Endothelial cell of umbilical vein (primary cell): ENCODE measurements at regions not wholly inside any gene's neighbourhood (a gene's known extent, or its start where the extent isn't known, plus 50 kb on each side); places are given as distances from the start of the nearest gene placed in this dataset.

Source experiments
- BruUV-seq: library from RNA; stranded (reverse); fragments of 400-500 nt; replicated peaks from 2 replicates; lab custom pipeline; 2021; lab: Mats Ljungman, UMichigan
- CTCF ChIA-PET: fragments of 300-600, 350-600 bp; sonication (Branson Sonifier 250); formaldehyde crosslinking; loops from one replicate; lab custom pipeline; 2021; ENCODE audit warnings: antibody characterized with exemption, inconsistent platforms; lab: Charles Lee
- POLR2A ChIA-PET: fragments of 300-600, 350-600 bp; sonication (Branson Sonifier 250); formaldehyde crosslinking; loops from one replicate; lab custom pipeline; 2021; ENCODE audit warnings: antibody characterized with exemption, inconsistent platforms; lab: Charles Lee
- DNase-seq: peaks from one replicate; pipeline ENCODE4 v3.0.0-alpha.2; 2011; ENCODE audit warnings: low read depth, low spot score
- FAIRE-seq: peaks from 2 replicates; lab custom pipeline; 2011; peaks lifted over from hg19 to GRCh38; lab: Jason Lieb, UNC
- H2AFZ ChIP-seq: 2 replicates; pipeline ENCODE4 v1.6.0; 2012; ENCODE audit warnings: low read depth, low read length, control low read depth, inconsistent platforms
- H3K27ac ChIP-seq: 2 replicates; pipeline ENCODE4 v1.5.1; 2011; ENCODE audit warnings: low read depth, mild to moderate bottlenecking, control low read depth, low read length, moderate library complexity; ENCODE audit not compliant: insufficient read depth
- H3K27me3 ChIP-seq, 2 experiments: 2 replicates each; pipeline versions ENCODE4 v1.6.0 to v1.6.1; 2011; ENCODE audit warnings: low read length in 2 of 2, mixed read lengths in 1 of 2; ENCODE audit not compliant: control insufficient read depth in 2 of 2, insufficient read depth in 2 of 2
- H3K36me3 ChIP-seq, 2 experiments: 2 replicates in 1 of 2; 3 replicates in 1 of 2; pipeline ENCODE4 v1.5.1; 2011; ENCODE audit warnings: low read length in 2 of 2, mild to moderate bottlenecking in 1 of 2, moderate library complexity in 1 of 2; ENCODE audit not compliant: control insufficient read depth in 2 of 2, insufficient read depth in 2 of 2; ENCODE audit errors: extremely low read depth in 1 of 2
- H3K4me1 ChIP-seq: 3 replicates; pipeline ENCODE4 v1.5.1; 2011; ENCODE audit warnings: mild to moderate bottlenecking, low read length; ENCODE audit not compliant: control insufficient read depth, insufficient read depth; ENCODE audit errors: extremely low read depth
- H3K4me2 ChIP-seq: 2 replicates; pipeline ENCODE4 v1.6.1; 2011; ENCODE audit warnings: low read length, control low read depth, mixed read lengths; ENCODE audit not compliant: insufficient read depth
- H3K4me3 ChIP-seq, 3 experiments: fragments of 200-600 bp in 1 of 3; sonication (generic), shearing (Covaris generic) in 1 of 3; replicated peaks in 1 of 3; 2 replicates each; pipeline ENCODE4 v1.5.1; 2011 to 2016; ENCODE audit warnings: control low read depth in 3 of 3, low read length in 3 of 3, mild to moderate bottlenecking in 2 of 3, inconsistent platforms in 1 of 3, low read depth in 1 of 3, moderate library complexity in 1 of 3; ENCODE audit not compliant: insufficient read depth in 1 of 3
- H3K79me2 ChIP-seq: 2 replicates; pipeline ENCODE4 v1.6.0; 2012; ENCODE audit warnings: low read length, inconsistent platforms; ENCODE audit not compliant: control insufficient read depth, insufficient read depth
- H3K9ac ChIP-seq: replicated peaks from 2 replicates; pipeline ENCODE3; 2011; ENCODE audit warnings: low read length, control low read depth; ENCODE audit not compliant: insufficient read depth; ENCODE audit errors: extremely low read depth
- H3K9me1 ChIP-seq: replicated peaks from 3 replicates; pipeline ENCODE4 v1.6.0; 2011; ENCODE audit warnings: mild to moderate bottlenecking, low read length; ENCODE audit not compliant: control insufficient read depth, insufficient read depth; ENCODE audit errors: extremely low read depth
- H3K9me3 ChIP-seq: replicated peaks from 2 replicates; pipeline ENCODE4 v1.5.1; 2012; ENCODE audit warnings: low read length, inconsistent platforms; ENCODE audit not compliant: control insufficient read depth, insufficient read depth
- H4K20me1 ChIP-seq: replicated peaks from 2 replicates; pipeline ENCODE3; 2011; ENCODE audit warnings: mild to moderate bottlenecking, low read length; ENCODE audit not compliant: control insufficient read depth, insufficient read depth; ENCODE audit errors: extremely low read depth
- EZH2 ChIP-seq: IDR thresholded peaks from 2 replicates; pipeline ENCODE4 v1.6.1; 2012; ENCODE audit warnings: borderline replicate concordance, low read depth, mild to moderate bottlenecking, moderate library complexity, low read length, inconsistent platforms; ENCODE audit not compliant: severe bottlenecking
- FOS ChIP-seq: IDR thresholded peaks from 2 replicates; pipeline ENCODE4 v1.6.1; 2011; ENCODE audit warnings: mild to moderate bottlenecking, low read length, moderate library complexity, borderline replicate concordance; ENCODE audit not compliant: insufficient read depth
- GATA2 ChIP-seq: IDR thresholded peaks from 2 replicates; pipeline ENCODE4 v1.7.0; 2011; ENCODE audit warnings: low read depth, mild to moderate bottlenecking, moderate library complexity, mixed read lengths, low read length; ENCODE audit not compliant: insufficient read length, insufficient read depth
- JUN ChIP-seq: IDR thresholded peaks from 2 replicates; pipeline ENCODE4 v1.6.1; 2011; ENCODE audit warnings: borderline replicate concordance, low read depth; ENCODE audit not compliant: insufficient read length, insufficient read depth
- MYC ChIP-seq: IDR thresholded peaks from one replicate; pipeline ENCODE4 v1.6.1; 2011; ENCODE audit warnings: mild to moderate bottlenecking, low read depth, low read length
- POLR2A ChIP-seq: IDR thresholded peaks from 2 replicates; pipeline ENCODE4 v1.6.1; 2012; ENCODE audit warnings: low read depth, mild to moderate bottlenecking, control low read depth, low read length
- POLR2AphosphoS5 ChIP-seq: IDR thresholded peaks from 2 replicates; pipeline ENCODE4 v1.6.1; 2012; ENCODE audit warnings: low read depth, mild to moderate bottlenecking, control low read depth, low read length, moderate library complexity; ENCODE audit not compliant: insufficient read depth
- dilution Hi-C: fragments of 300-500 bp; cut with MboI; formaldehyde crosslinking; loops from one replicate; pipeline ENCODE4 v1.15.0; 2019; ENCODE audit warnings: low sequenced_read_pairs; ENCODE audit not compliant: extremely low pct_ligation_motif_present
- intact Hi-C: fragments of 100-400 bp; cut with micrococcal nuclease; formaldehyde crosslinking; loops from one replicate; pipeline ENCODE4 v1.10.0; 2022
- TF ChIP-seq, protein P1 (sequence below): IDR thresholded peaks from 2 replicates; pipeline ENCODE4 v1.6.1; 2011; ENCODE audit not compliant: insufficient read depth, insufficient read length
- TF ChIP-seq, protein P2 (sequence below), 2 donors: IDR thresholded peaks; 1 replicate in 1 of 2; 2 replicates in 1 of 2; pipeline ENCODE4 v1.5.1; 2011; ENCODE audit warnings: low read length in 2 of 2, mild to moderate bottlenecking in 2 of 2, moderate library complexity in 2 of 2, control low read depth in 1 of 2, inconsistent platforms in 1 of 2, low read depth in 1 of 2; ENCODE audit not compliant: insufficient read depth in 1 of 2; ENCODE audit errors: extremely low read depth in 1 of 2

DNA sequence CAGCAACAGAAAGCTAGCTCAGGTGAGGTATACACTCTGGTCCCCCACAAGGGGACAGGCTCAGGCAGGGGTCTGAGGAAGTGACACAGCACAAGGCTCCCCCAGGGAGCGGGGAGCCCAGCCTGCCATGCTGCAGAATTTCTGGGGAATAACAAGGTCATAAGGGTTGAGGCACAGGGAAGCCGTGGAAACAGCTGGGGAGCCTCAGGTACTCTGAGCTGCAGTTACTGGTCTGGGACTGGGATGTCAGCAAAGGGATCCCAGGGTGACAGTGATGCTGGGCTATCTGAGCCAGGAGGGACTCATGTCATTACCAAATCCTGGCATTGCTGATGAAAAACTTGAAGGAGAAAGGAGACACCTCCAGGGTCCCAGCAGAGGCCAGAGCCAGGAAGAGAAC, 64.4 kb upstream of the NANOS1 start:
- no peak overlapping the region for H2AFZ ChIP-seq
- no peak overlapping the region for H3K4me3 ChIP-seq
- DNase-seq (no peak), FAIRE-seq (no peak)
- no peaks in the 10 kb centered on the region for H3K27me3 ChIP-seq
- H3K36me3 ChIP-seq = no peaks in the 10 kb centered on the region
- intact Hi-C loops = no loop called here
- H3K27ac ChIP-seq = no peak overlapping the region
- TF ChIP-seq FOS = no peak
- TF ChIP-seq EZH2 = no peak
- TF ChIP-seq, protein P1, sequence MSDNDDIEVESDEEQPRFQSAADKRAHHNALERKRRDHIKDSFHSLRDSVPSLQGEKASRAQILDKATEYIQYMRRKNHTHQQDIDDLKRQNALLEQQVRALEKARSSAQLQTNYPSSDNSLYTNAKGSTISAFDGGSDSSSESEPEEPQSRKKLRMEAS = no peak
- TF ChIP-seq, protein P2, sequence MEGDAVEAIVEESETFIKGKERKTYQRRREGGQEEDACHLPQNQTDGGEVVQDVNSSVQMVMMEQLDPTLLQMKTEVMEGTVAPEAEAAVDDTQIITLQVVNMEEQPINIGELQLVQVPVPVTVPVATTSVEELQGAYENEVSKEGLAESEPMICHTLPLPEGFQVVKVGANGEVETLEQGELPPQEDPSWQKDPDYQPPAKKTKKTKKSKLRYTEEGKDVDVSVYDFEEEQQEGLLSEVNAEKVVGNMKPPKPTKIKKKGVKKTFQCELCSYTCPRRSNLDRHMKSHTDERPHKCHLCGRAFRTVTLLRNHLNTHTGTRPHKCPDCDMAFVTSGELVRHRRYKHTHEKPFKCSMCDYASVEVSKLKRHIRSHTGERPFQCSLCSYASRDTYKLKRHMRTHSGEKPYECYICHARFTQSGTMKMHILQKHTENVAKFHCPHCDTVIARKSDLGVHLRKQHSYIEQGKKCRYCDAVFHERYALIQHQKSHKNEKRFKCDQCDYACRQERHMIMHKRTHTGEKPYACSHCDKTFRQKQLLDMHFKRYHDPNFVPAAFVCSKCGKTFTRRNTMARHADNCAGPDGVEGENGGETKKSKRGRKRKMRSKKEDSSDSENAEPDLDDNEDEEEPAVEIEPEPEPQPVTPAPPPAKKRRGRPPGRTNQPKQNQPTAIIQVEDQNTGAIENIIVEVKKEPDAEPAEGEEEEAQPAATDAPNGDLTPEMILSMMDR (IDR thresholded peaks at IDR 0.05; ENCODE audit: extremely low read depth in 1 of 2, insufficient read depth in 1 of 2, low read depth in 1 of 2, low read length in 2 of 2) = no peak
- no peak for TF ChIP-seq GATA2
- no peak for TF ChIP-seq POLR2AphosphoS5
- no peak for TF ChIP-seq POLR2A
- TF ChIP-seq MYC = no peak
- TF ChIP-seq JUN = no peak
- H3K9me3 ChIP-seq = no peaks in the 10 kb centered on the region
- H3K9me1 ChIP-seq = no peaks in the 10 kb centered on the region
- BruUV-seq = no TSS peak
- no peak overlapping the region for H3K9ac ChIP-seq
- no peaks in the 10 kb centered on the region for H4K20me1 ChIP-seq
- CTCF ChIA-PET = no interaction called here
- H3K4me2 ChIP-seq = no peak overlapping the region
- POLR2A ChIA-PET = no interaction called here
- no peaks in the 10 kb centered on the region for H3K79me2 ChIP-seq
- dilution Hi-C loops = no loop called here
- H3K4me1 ChIP-seq = no peaks in the 10 kb centered on the region
